ENCODE measurements at regions not wholly inside any gene's neighbourhood (a gene's known extent, or its start where the extent isn't known, plus 50 kb on each side); places are given as distances from the start of the nearest gene placed in this dataset.

- H3K4me1 ChIP-seq (ENCODE audit: low read depth), result no peaks in the 10 kb centered on the region
- no peaks in the 10 kb centered on the region for H3K27me3 ChIP-seq
- no peak for TF ChIP-seq CTCF (IDR thresholded peaks at IDR 0.05; ENCODE audit: low read depth, low read length)
- H3K4me3 ChIP-seq, result no peak overlapping the region
- H3K27ac ChIP-seq, result no peak overlapping the region
- H3K9me3 ChIP-seq (ENCODE audit: low read depth), result no peaks in the 10 kb centered on the region
- H3K36me3 ChIP-seq, result no peaks in the 10 kb centered on the region
- no peak for DNase-seq (ENCODE audit: low read depth in 1 of 2, low spot score in 1 of 2)
Measured at GRCh38 chr9:26574256-26574655, 318.3 kb downstream of the CAAP1 start.

GRCh38 chr9:26567976-26568375 is 324.6 kb downstream of the CAAP1 start:
- Histone ChIP-seq H3K27me3 (no peaks in the 10 kb centered on the region), H3K27ac (no peak overlapping the region), H3K9me3 (ENCODE audit: low read depth) (no peaks in the 10 kb centered on the region), H3K36me3 (no peaks in the 10 kb centered on the region), H3K4me3 (no peak overlapping the region), H3K4me1 (ENCODE audit: low read depth) (no peaks in the 10 kb centered on the region)
- TF ChIP-seq CTCF (IDR thresholded peaks at IDR 0.05; ENCODE audit: low read depth, low read length), result no peak
- no peak for DNase-seq (ENCODE audit: low read depth in 1 of 2, low spot score in 1 of 2)

- no peaks in the 10 kb centered on the region for H3K36me3 ChIP-seq
- no peaks in the 10 kb centered on the region for H3K9me3 ChIP-seq (ENCODE audit: low read depth)
- no peak for DNase-seq (ENCODE audit: low read depth in 1 of 2, low spot score in 1 of 2)
- H3K27me3 ChIP-seq, result no peaks in the 10 kb centered on the region
- TF ChIP-seq CTCF (IDR thresholded peaks at IDR 0.05; ENCODE audit: low read depth, low read length), result no peak
- H3K4me1 ChIP-seq (ENCODE audit: low read depth), result no peaks in the 10 kb centered on the region
- H3K4me3 ChIP-seq, result no peak overlapping the region
- H3K27ac ChIP-seq, result no peak overlapping the region
Measured at GRCh38 chr9:26566141-26566540, 326.5 kb downstream of the CAAP1 start.

- no peak for DNase-seq (ENCODE audit: low read depth in 1 of 2, low spot score in 1 of 2)
Measured at GRCh38 chr9:26565118-26565517, 327.5 kb downstream of the CAAP1 start.

GRCh38 chr9:26562338-26562737 is 330.3 kb downstream of the CAAP1 start:
- Histone ChIP-seq H3K9me3 (ENCODE audit: low read depth) (no peaks in the 10 kb centered on the region), H3K27me3 (no peaks in the 10 kb centered on the region), H3K36me3 (no peaks in the 10 kb centered on the region), H3K27ac (no peak overlapping the region), H3K4me3 (no peak overlapping the region), H3K4me1 (ENCODE audit: low read depth) (no peaks in the 10 kb centered on the region)
- DNase-seq (ENCODE audit: low read depth in 1 of 2, low spot score in 1 of 2), result no peak
- TF ChIP-seq CTCF (IDR thresholded peaks at IDR 0.05; ENCODE audit: low read depth, low read length), result no peak

More at GRCh38 chr9:26565118-26565517, 327.5 kb downstream of the CAAP1 start:
- Histone ChIP-seq H3K4me3 (no peak overlapping the region), H3K27me3 (no peaks in the 10 kb centered on the region), H3K9me3 (ENCODE audit: low read depth) (no peaks in the 10 kb centered on the region), H3K36me3 (no peaks in the 10 kb centered on the region), H3K27ac (no peak overlapping the region), H3K4me1 (ENCODE audit: low read depth) (no peaks in the 10 kb centered on the region)
- no peak for TF ChIP-seq CTCF (IDR thresholded peaks at IDR 0.05; ENCODE audit: low read depth, low read length)

- H3K27me3 ChIP-seq, result no peaks in the 10 kb centered on the region
- TF ChIP-seq CTCF (IDR thresholded peaks at IDR 0.05; ENCODE audit: low read depth, low read length), result no peak
- no peak overlapping the region for H3K27ac ChIP-seq
- H3K4me1 ChIP-seq (ENCODE audit: low read depth), result no peaks in the 10 kb centered on the region
- no peak overlapping the region for H3K4me3 ChIP-seq
- H3K36me3 ChIP-seq, result no peaks in the 10 kb centered on the region
- no peaks in the 10 kb centered on the region for H3K9me3 ChIP-seq (ENCODE audit: low read depth)
- DNase-seq (ENCODE audit: low read depth in 1 of 2, low spot score in 1 of 2), result no peak
Measured at GRCh38 chr9:26561928-26562327, 330.7 kb downstream of the CAAP1 start.
